SK-N-SH (cell line): ENCODE measurements at regions not wholly inside any gene's neighbourhood (a gene's known extent, or its start where the extent isn't known, plus 50 kb on each side); places are given as distances from the start of the nearest gene placed in this dataset.
"Not testable (repeated sequence)": the region's sequence is repeated elsewhere in the genome, so short reads cannot be mapped to it uniquely, and the experiment has no call there.

Experiments
- CTCF ChIA-PET: fragments of 300-600, 350-600 bp; formaldehyde crosslinking; extraction: SDS; loops from one replicate; lab custom pipeline; 2021; lab: Yijun Ruan, JAX
- POLR2A ChIA-PET: fragments of 350-600 bp; sonication (Branson Sonifier 250); formaldehyde crosslinking; extraction: SDS; loops from one replicate; lab custom pipeline; 2020; ENCODE audit warnings: antibody characterized with exemption, inconsistent platforms; lab: Yijun Ruan, JAX
- DNase-seq: peaks from one replicate; pipeline ENCODE4 v3.0.0; 2012
- H2AFZ ChIP-seq: fragments of 200-600 bp; sonication (generic); 2 replicates; pipeline ENCODE4 v1.8.1; 2016; ENCODE audit warnings: antibody characterized with exemption, mild to moderate bottlenecking, low read depth
- H3F3A ChIP-seq: fragments of 200-600 bp; sonication (generic); replicated peaks from 2 replicates; pipeline ENCODE3; 2016; ENCODE audit warnings: antibody characterized with exemption, mild to moderate bottlenecking; ENCODE audit not compliant: insufficient read depth
- H3K27ac ChIP-seq, 2 experiments: fragments of 200-500 bp in 1 of 2; fragments of 200-600 bp in 1 of 2; sonication (Bioruptor generic) in 1 of 2; sonication (generic), shearing (Covaris generic) in 1 of 2; 2 replicates each; pipeline versions ENCODE4 v1.5.1 to v1.6.1; 2014 to 2016; ENCODE audit warnings: low read depth in 2 of 2, inconsistent platforms in 1 of 2, low read length in 1 of 2, mild to moderate bottlenecking in 1 of 2, mixed read lengths in 1 of 2
- H3K27me3 ChIP-seq: fragments of 200-600 bp; sonication (generic), shearing (Covaris generic); 2 replicates; pipeline ENCODE4 v1.6.1; 2016; ENCODE audit warnings: mixed run types; ENCODE audit not compliant: insufficient read depth
- H3K36me3 ChIP-seq, 2 experiments: fragments of 200-500 bp in 1 of 2; fragments of 200-600 bp in 1 of 2; sonication (Bioruptor generic) in 1 of 2; sonication (generic) in 1 of 2; replicated peaks in 1 of 2; 2 replicates each; pipeline versions ENCODE3 to v1.5.1; 2014 to 2016; ENCODE audit warnings: low read length in 1 of 2, mild to moderate bottlenecking in 1 of 2; ENCODE audit not compliant: insufficient read depth in 2 of 2, control insufficient read depth in 1 of 2
- H3K4me1 ChIP-seq, 2 experiments: fragments of 200-500 bp in 1 of 2; fragments of 200-600 bp in 1 of 2; sonication (Bioruptor generic) in 1 of 2; sonication (generic), shearing (Covaris generic) in 1 of 2; 2 replicates each; pipeline versions ENCODE4 v1.5.1 to v1.6.1; 2014 to 2016; ENCODE audit warnings: low read depth in 1 of 2, low read length in 1 of 2, mixed run types in 1 of 2; ENCODE audit not compliant: insufficient read depth in 2 of 2, control insufficient read depth in 1 of 2
- H3K4me2 ChIP-seq: fragments of 200-600 bp; sonication (generic), shearing (Covaris generic); 2 replicates; pipeline ENCODE4 v1.6.1; 2017; ENCODE audit warnings: mixed run types
- H3K4me3 ChIP-seq, 2 experiments: fragments of 200-500 bp in 1 of 2; fragments of 200-600 bp in 1 of 2; sonication (Bioruptor generic) in 1 of 2; sonication (generic), shearing (Covaris generic) in 1 of 2; 2 replicates each; pipeline versions ENCODE4 v1.5.1 to v1.8.1; 2014 to 2016; ENCODE audit warnings: low read depth in 2 of 2, inconsistent platforms in 1 of 2, low read length in 1 of 2, mild to moderate bottlenecking in 1 of 2, mixed read lengths in 1 of 2, moderate library complexity in 1 of 2
- H3K79me2 ChIP-seq: fragments of 200-600 bp; sonication (generic); 2 replicates; pipeline ENCODE4 v1.8.1; 2017; ENCODE audit warnings: mild to moderate bottlenecking; ENCODE audit not compliant: insufficient read depth
- H3K9ac ChIP-seq: fragments of 200-600 bp; sonication (generic); 2 replicates; pipeline ENCODE4 v1.6.1; 2017; ENCODE audit warnings: mixed run types
- H3K9me2 ChIP-seq: fragments of 200-600 bp; sonication (generic); 2 replicates; pipeline ENCODE4 v1.6.1; 2017; ENCODE audit warnings: mixed run types
- H3K9me3 ChIP-seq: fragments of 200-600 bp; sonication (generic); 2 replicates; pipeline ENCODE4 v1.6.1; 2017; ENCODE audit warnings: mixed run types, mild to moderate bottlenecking, moderate library complexity
- H4K20me1 ChIP-seq: fragments of 200-600 bp; sonication (generic); 2 replicates; pipeline ENCODE4 v1.6.1; 2017; ENCODE audit warnings: mild to moderate bottlenecking, mixed run types; ENCODE audit not compliant: insufficient read depth
- EP300 ChIP-seq, 2 experiments: IDR thresholded peaks; 2 replicates each; pipeline versions ENCODE4 v1.4.0 to v1.6.1; 2012; ENCODE audit warnings: borderline replicate concordance in 1 of 2, low read depth in 1 of 2, low read length in 1 of 2
- EZH2phosphoT487 ChIP-seq: fragments of 200-600 bp; sonication (generic); IDR thresholded peaks from 2 replicates; pipeline ENCODE4 v1.6.1; 2017; ENCODE audit warnings: low read depth, mixed run types, mild to moderate bottlenecking, antibody characterized with exemption, moderate library complexity, borderline replicate concordance
- FOXJ3 ChIP-seq: sonication (generic); formaldehyde crosslinking; IDR thresholded peaks from 2 replicates; pipeline ENCODE4 v1.5.1; 2020; ENCODE audit warnings: mild to moderate bottlenecking, missing genetic modification reagents
- JUND ChIP-seq: IDR thresholded peaks from 2 replicates; pipeline ENCODE4 v1.4.0; 2012
- MEF2A ChIP-seq: IDR thresholded peaks from 2 replicates; pipeline ENCODE4 v1.4.0; 2012; ENCODE audit warnings: low read depth, borderline replicate concordance
- NFIC ChIP-seq: IDR thresholded peaks from 2 replicates; pipeline ENCODE4 v1.4.0; 2012; ENCODE audit warnings: borderline replicate concordance
- RCOR1 ChIP-seq: fragments of 150-350 bp; IDR thresholded peaks from 2 replicates; pipeline ENCODE4 v1.6.1; 2017; ENCODE audit warnings: antibody characterized with exemption, low read length
- RXRA ChIP-seq: IDR thresholded peaks from 2 replicates; pipeline ENCODE4 v1.4.0; 2012; ENCODE audit warnings: low read depth, mild to moderate bottlenecking, borderline replicate concordance
- SIN3A ChIP-seq: IDR thresholded peaks from 2 replicates; pipeline ENCODE4 v1.6.1; 2012; ENCODE audit warnings: low read depth, mild to moderate bottlenecking, low read length, moderate library complexity, borderline replicate concordance
- SMC3 ChIP-seq: IDR thresholded peaks from 2 replicates; pipeline ENCODE4 v1.6.1; 2012; ENCODE audit warnings: low read depth, low read length, improper control_type of control experiment
- WGBS: methylation state at CpG from one replicate; pipeline ENCODE4 v1.1.6; 2017; ENCODE audit warnings: low lambda C conversion rate; 5-methylcytosine and 5-hydroxymethylcytosine counted together
- TF ChIP-seq, protein P1 (sequence below): IDR thresholded peaks from 2 replicates; pipeline ENCODE4 v1.4.0; 2012; ENCODE audit warnings: low read depth
- TF ChIP-seq, protein P2 (sequence below): fragments of 200-600 bp; sonication (generic); IDR thresholded peaks from 2 replicates; pipeline ENCODE4 v1.6.1; 2017; ENCODE audit warnings: antibody characterized with exemption, mild to moderate bottlenecking, moderate library complexity

DNA sequence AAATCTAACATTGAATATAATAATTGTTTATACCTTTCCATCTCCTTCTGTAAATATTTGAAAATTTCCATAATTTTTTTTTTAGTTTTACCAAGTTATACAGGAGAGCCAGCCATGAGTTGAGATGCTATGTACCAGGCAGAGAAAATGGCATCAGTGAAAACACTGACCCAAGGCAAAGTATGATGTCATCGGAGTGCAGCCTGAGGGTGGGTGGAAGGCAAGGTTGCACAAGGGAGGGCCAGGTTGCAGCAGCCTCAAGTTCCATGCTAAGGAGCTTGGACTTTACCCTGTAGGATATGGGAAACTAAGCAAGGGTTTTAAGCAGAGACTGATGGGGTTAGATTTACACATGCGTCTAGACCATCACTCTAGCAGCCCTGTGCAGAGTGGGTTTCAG lies 441.1 kb downstream of the BCAT1 start:
- H3K4me2 ChIP-seq, result no peak overlapping the region
- no peaks in the 10 kb centered on the region for H4K20me1 ChIP-seq
- no peaks in the 10 kb centered on the region for H3F3A ChIP-seq
- H3K79me2 ChIP-seq, result no peaks in the 10 kb centered on the region
- POLR2A ChIA-PET, result no interaction called here
- H3K4me1 ChIP-seq, result no peaks in the 10 kb centered on the region
- no peak overlapping the region for H2AFZ ChIP-seq
- H3K9me2 ChIP-seq, result no peaks in the 10 kb centered on the region
- 70% methylated on average over 2 of the region's 2 CpGs for WGBS
- TF ChIP-seq RXRA (no peak), EP300 (IDR thresholded peaks at IDR 0.05; ENCODE audit: borderline replicate concordance in 1 of 2, low read depth in 1 of 2, low read length in 1 of 2) (no peak), JUND (no peak), MEF2A (no peak), SIN3A (no peak), EZH2phosphoT487 (no peak), SMC3 (no peak)
- H3K9ac ChIP-seq, result no peak overlapping the region
- DNase-seq, result no peak
- H3K36me3 ChIP-seq, result no peaks in the 10 kb centered on the region
- no peaks in the 10 kb centered on the region for H3K9me3 ChIP-seq
- H3K27me3 ChIP-seq, result no peaks in the 10 kb centered on the region
- H3K4me3 ChIP-seq, result no peak overlapping the region
- CTCF ChIA-PET, result interaction anchor here (1.3 kb wide), 1 partner anchor 28 kb away, joined by 3 read pairs; no protein-coding TSS in a partner anchor
- H3K27ac ChIP-seq, result no peak overlapping the region

DNA sequence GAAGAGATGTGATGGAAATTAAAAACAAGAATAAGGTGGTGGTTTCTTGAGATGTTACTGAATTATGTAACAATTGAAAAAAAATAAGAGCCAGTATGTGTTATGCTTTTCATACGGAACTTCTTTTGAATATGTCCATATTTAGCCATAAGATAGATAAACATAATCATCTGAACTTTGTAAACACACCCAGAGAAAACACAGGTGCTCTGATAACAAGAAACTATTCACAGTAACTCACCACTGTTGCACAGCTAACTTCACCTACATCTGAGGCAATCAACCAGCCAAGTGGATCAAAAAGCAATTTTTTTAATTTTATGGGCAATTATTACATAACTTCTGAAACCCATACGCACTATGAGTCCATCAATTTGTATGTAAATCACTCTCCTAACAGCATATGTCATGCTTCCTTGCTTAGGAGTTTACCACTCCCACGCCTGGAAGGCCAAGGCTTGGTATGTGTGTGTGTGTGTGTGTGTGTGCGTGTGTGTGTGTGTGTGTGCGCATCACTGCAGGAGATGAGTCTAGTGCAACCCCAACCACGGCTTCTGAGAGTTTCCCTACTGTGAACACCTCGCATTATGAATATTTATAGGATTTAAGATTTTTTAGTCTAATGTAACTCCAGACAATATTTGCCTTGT lies 443.4 kb downstream of the BCAT1 start:
- Histone ChIP-seq H3K4me1 (peaks cover 4% of the 10 kb centered on the region in 2 experiments; a peak in 2 of 4 replicates), H3K9me3 (no peaks in the 10 kb centered on the region), H3K4me2 (no peak overlapping the region), H3K4me3 (no peak overlapping the region), H3F3A (no peaks in the 10 kb centered on the region), H3K27ac (no peak overlapping the region), H3K36me3 (no peaks in the 10 kb centered on the region), H3K27me3 (no peaks in the 10 kb centered on the region), H3K79me2 (no peaks in the 10 kb centered on the region), H4K20me1 (no peaks in the 10 kb centered on the region), H3K9me2 (no peaks in the 10 kb centered on the region; the same call in 1 of the 2 replicates), H2AFZ (no peak overlapping the region), H3K9ac (no peak overlapping the region)
- TF ChIP-seq, protein P1, sequence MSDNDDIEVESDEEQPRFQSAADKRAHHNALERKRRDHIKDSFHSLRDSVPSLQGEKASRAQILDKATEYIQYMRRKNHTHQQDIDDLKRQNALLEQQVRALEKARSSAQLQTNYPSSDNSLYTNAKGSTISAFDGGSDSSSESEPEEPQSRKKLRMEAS, result no peak
- no peak for TF ChIP-seq RCOR1
- no peak for TF ChIP-seq MEF2A
- TF ChIP-seq FOXJ3 (CRISPR knock-in tag), result no peak
- TF ChIP-seq EZH2phosphoT487, result no peak
- TF ChIP-seq, protein P2, sequence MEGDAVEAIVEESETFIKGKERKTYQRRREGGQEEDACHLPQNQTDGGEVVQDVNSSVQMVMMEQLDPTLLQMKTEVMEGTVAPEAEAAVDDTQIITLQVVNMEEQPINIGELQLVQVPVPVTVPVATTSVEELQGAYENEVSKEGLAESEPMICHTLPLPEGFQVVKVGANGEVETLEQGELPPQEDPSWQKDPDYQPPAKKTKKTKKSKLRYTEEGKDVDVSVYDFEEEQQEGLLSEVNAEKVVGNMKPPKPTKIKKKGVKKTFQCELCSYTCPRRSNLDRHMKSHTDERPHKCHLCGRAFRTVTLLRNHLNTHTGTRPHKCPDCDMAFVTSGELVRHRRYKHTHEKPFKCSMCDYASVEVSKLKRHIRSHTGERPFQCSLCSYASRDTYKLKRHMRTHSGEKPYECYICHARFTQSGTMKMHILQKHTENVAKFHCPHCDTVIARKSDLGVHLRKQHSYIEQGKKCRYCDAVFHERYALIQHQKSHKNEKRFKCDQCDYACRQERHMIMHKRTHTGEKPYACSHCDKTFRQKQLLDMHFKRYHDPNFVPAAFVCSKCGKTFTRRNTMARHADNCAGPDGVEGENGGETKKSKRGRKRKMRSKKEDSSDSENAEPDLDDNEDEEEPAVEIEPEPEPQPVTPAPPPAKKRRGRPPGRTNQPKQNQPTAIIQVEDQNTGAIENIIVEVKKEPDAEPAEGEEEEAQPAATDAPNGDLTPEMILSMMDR, result no peak
- no peak for TF ChIP-seq NFIC
- no peak for DNase-seq
- CTCF ChIA-PET, result no interaction called here
- WGBS, result 71% methylated on average over 7 of the region's 7 CpGs
- POLR2A ChIA-PET, result no interaction called here

DNA sequence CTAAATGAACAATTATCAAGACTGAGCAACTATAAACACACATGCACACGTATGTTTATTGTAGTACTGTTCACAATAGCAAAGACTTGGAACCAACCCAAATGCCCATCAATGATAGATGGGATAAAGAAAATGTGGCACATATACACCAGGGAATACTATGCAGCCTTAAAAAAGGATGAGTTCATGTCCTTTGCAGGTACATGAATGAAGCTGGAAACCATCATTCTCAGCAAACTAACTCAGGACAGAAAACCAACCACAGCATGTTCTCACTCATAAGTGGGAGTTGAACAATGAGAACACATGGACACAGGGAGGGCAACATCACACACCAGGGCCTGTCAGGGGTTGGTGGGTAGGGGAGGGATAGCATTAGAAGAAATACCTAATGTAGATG lies 445.4 kb downstream of the BCAT1 start:
- CTCF ChIA-PET, H4K20me1 ChIP-seq, H2AFZ ChIP-seq, H3F3A ChIP-seq, H3K9me2 ChIP-seq, H3K9me3 ChIP-seq, H3K27ac ChIP-seq, H3K79me2 ChIP-seq, H3K9ac ChIP-seq, H3K27me3 ChIP-seq, DNase-seq, H3K36me3 ChIP-seq, H3K4me2 ChIP-seq, POLR2A ChIA-PET, H3K4me3 ChIP-seq: not testable (repeated sequence)
- 68% methylated on average over 1 of the region's 1 CpG for WGBS
- H3K4me1 ChIP-seq, result peaks cover 4 to 17% of the 10 kb centered on the region in 2 experiments; a peak in 2 of 4 replicates
